Testis (tissue), 2 donors: ENCODE measurements at regions not wholly inside any gene's neighbourhood (a gene's known extent, or its start where the extent isn't known, plus 50 kb on each side); places are given as distances from the start of the nearest gene placed in this dataset.

Experiments
- POLR2A ChIP-seq: fragments of 450-650 bp; IDR thresholded peaks from one replicate; pipeline ENCODE4 v1.6.1; 2017; ENCODE audit warnings: antibody characterized with exemption, mild to moderate bottlenecking, moderate library complexity
- TF ChIP-seq, protein P1 (sequence below), 3 experiments: fragments of 450-650 bp in 2 of 3; fragments of 200-600 bp in 1 of 3; sonication (generic) in 1 of 3; IDR thresholded peaks; one replicate each; pipeline ENCODE4 v1.5.1; 2016 to 2019; ENCODE audit warnings: antibody characterized with exemption in 3 of 3, mild to moderate bottlenecking in 2 of 3, moderate library complexity in 1 of 3

DNA sequence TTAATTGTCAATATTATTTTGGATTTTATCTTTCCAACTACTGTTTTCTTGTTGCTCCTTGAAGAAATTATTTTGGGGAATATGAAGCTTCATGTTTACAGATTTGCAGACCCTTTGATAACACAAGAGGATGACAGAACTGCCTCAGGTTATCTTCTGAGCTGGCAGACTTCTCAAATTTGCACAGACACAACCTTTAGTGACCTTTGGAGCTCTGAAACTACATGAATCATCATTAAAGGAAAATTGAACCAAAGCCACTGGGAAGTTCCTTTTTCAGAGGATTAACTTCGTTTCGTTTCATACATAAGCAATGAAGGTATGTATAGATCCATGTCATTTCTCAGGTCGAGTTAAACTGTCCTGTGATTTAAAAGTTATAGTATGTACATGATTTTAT is 85.9 kb downstream of the FBXO5 start:
- TF ChIP-seq POLR2A, result no peak
- TF ChIP-seq, protein P1, sequence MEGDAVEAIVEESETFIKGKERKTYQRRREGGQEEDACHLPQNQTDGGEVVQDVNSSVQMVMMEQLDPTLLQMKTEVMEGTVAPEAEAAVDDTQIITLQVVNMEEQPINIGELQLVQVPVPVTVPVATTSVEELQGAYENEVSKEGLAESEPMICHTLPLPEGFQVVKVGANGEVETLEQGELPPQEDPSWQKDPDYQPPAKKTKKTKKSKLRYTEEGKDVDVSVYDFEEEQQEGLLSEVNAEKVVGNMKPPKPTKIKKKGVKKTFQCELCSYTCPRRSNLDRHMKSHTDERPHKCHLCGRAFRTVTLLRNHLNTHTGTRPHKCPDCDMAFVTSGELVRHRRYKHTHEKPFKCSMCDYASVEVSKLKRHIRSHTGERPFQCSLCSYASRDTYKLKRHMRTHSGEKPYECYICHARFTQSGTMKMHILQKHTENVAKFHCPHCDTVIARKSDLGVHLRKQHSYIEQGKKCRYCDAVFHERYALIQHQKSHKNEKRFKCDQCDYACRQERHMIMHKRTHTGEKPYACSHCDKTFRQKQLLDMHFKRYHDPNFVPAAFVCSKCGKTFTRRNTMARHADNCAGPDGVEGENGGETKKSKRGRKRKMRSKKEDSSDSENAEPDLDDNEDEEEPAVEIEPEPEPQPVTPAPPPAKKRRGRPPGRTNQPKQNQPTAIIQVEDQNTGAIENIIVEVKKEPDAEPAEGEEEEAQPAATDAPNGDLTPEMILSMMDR (IDR thresholded peaks at IDR 0.05), result no peak
